ENCODE measurements at regions not wholly inside any gene's neighbourhood (a gene's known extent, or its start where the extent isn't known, plus 50 kb on each side); places are given as distances from the start of the nearest gene placed in this dataset.

GRCh38 chr2:19784456-19784855 is 117.3 kb downstream of the TTC32 start:
- Histone ChIP-seq H3K27me3 (ENCODE audit: control insufficient read depth in 1 of 2, insufficient read depth in 2 of 2, low read length in 2 of 2) (no peaks in the 10 kb centered on the region), H3K9me3 (ENCODE audit: control insufficient read depth in 2 of 2, low read length in 2 of 2) (no peaks in the 10 kb centered on the region), H3K9ac (ENCODE audit: low read length in 2 of 2) (no peak overlapping the region), H3K27ac (ENCODE audit: low read length) (no peak overlapping the region), H3K36me3 (ENCODE audit: control insufficient read depth in 2 of 2, insufficient read depth in 2 of 2, low read length in 2 of 2) (no peaks in the 10 kb centered on the region), H3K4me3 (ENCODE audit: low read length in 2 of 2) (no peak overlapping the region), H3K4me1 (ENCODE audit: control insufficient read depth, insufficient read depth, low read length) (no peaks in the 10 kb centered on the region)

- Histone ChIP-seq H3K27me3 (ENCODE audit: control insufficient read depth in 1 of 2, insufficient read depth in 2 of 2, low read length in 2 of 2) (no peaks in the 10 kb centered on the region), H3K27ac (ENCODE audit: low read length) (no peak overlapping the region), H3K9ac (ENCODE audit: low read length in 2 of 2) (no peak overlapping the region), H3K4me1 (ENCODE audit: control insufficient read depth, insufficient read depth, low read length) (no peaks in the 10 kb centered on the region), H3K36me3 (ENCODE audit: control insufficient read depth in 2 of 2, insufficient read depth in 2 of 2, low read length in 2 of 2) (no peaks in the 10 kb centered on the region), H3K9me3 (ENCODE audit: control insufficient read depth in 2 of 2, low read length in 2 of 2) (no peaks in the 10 kb centered on the region), H3K4me3 (ENCODE audit: low read length in 2 of 2) (no peak overlapping the region)
Observed at GRCh38 chr2:19783935-19784334, 117.8 kb downstream of the TTC32 start.

- Histone ChIP-seq H3K4me1 (ENCODE audit: control insufficient read depth, insufficient read depth, low read length) (no peaks in the 10 kb centered on the region), H3K9me3 (ENCODE audit: control insufficient read depth in 2 of 2, low read length in 2 of 2) (no peaks in the 10 kb centered on the region), H3K27ac (ENCODE audit: low read length) (no peak overlapping the region), H3K4me3 (ENCODE audit: low read length in 2 of 2) (no peak overlapping the region), H3K36me3 (ENCODE audit: control insufficient read depth in 2 of 2, insufficient read depth in 2 of 2, low read length in 2 of 2) (no peaks in the 10 kb centered on the region), H3K27me3 (ENCODE audit: control insufficient read depth in 1 of 2, insufficient read depth in 2 of 2, low read length in 2 of 2) (no peaks in the 10 kb centered on the region), H3K9ac (ENCODE audit: low read length in 2 of 2) (no peak overlapping the region)
Observed at GRCh38 chr2:19776941-19777514, 124.8 kb downstream of the TTC32 start.

GRCh38 chr2:19775838-19776237 is 125.9 kb downstream of the TTC32 start:
- H3K27ac ChIP-seq (ENCODE audit: low read length): no peak overlapping the region
- H3K9ac ChIP-seq (ENCODE audit: low read length in 2 of 2): no peak overlapping the region
- H3K9me3 ChIP-seq (ENCODE audit: control insufficient read depth in 2 of 2, low read length in 2 of 2): no peaks in the 10 kb centered on the region
- no peak overlapping the region for H3K4me3 ChIP-seq (ENCODE audit: low read length in 2 of 2)
- no peaks in the 10 kb centered on the region for H3K4me1 ChIP-seq (ENCODE audit: control insufficient read depth, insufficient read depth, low read length)
- no peaks in the 10 kb centered on the region for H3K27me3 ChIP-seq (ENCODE audit: control insufficient read depth in 1 of 2, insufficient read depth in 2 of 2, low read length in 2 of 2)
- no peaks in the 10 kb centered on the region for H3K36me3 ChIP-seq (ENCODE audit: control insufficient read depth in 2 of 2, insufficient read depth in 2 of 2, low read length in 2 of 2)

GRCh38 chr2:19775315-19775714 is 126.5 kb downstream of the TTC32 start:
- Histone ChIP-seq H3K27me3 (ENCODE audit: control insufficient read depth in 1 of 2, insufficient read depth in 2 of 2, low read length in 2 of 2) (no peaks in the 10 kb centered on the region), H3K36me3 (ENCODE audit: control insufficient read depth in 2 of 2, insufficient read depth in 2 of 2, low read length in 2 of 2) (no peaks in the 10 kb centered on the region), H3K4me1 (ENCODE audit: control insufficient read depth, insufficient read depth, low read length) (no peaks in the 10 kb centered on the region), H3K27ac (ENCODE audit: low read length) (no peak overlapping the region), H3K9ac (ENCODE audit: low read length in 2 of 2) (no peak overlapping the region), H3K4me3 (ENCODE audit: low read length in 2 of 2) (no peak overlapping the region), H3K9me3 (ENCODE audit: control insufficient read depth in 2 of 2, low read length in 2 of 2) (no peaks in the 10 kb centered on the region)

- H3K27ac ChIP-seq (ENCODE audit: low read length): no peak overlapping the region
Observed at GRCh38 chr2:19774805-19775176, 127.0 kb downstream of the TTC32 start.

GRCh38 chr2:19772981-19773380 is 128.8 kb downstream of the TTC32 start:
- H3K9ac ChIP-seq (ENCODE audit: low read length in 2 of 2): no peak overlapping the region

More at GRCh38 chr2:19774805-19775176, 127.0 kb downstream of the TTC32 start:
- Histone ChIP-seq H3K4me3 (ENCODE audit: low read length in 2 of 2) (no peak overlapping the region), H3K4me1 (ENCODE audit: control insufficient read depth, insufficient read depth, low read length) (no peaks in the 10 kb centered on the region), H3K27me3 (ENCODE audit: control insufficient read depth in 1 of 2, insufficient read depth in 2 of 2, low read length in 2 of 2) (no peaks in the 10 kb centered on the region), H3K9me3 (ENCODE audit: control insufficient read depth in 2 of 2, low read length in 2 of 2) (no peaks in the 10 kb centered on the region), H3K36me3 (ENCODE audit: control insufficient read depth in 2 of 2, insufficient read depth in 2 of 2, low read length in 2 of 2) (no peaks in the 10 kb centered on the region), H3K9ac (ENCODE audit: low read length in 2 of 2) (no peak overlapping the region)

GRCh38 chr2:19769513-19769912 is 132.3 kb downstream of the TTC32 start:
- H3K4me1 ChIP-seq (ENCODE audit: control insufficient read depth, insufficient read depth, low read length): no peaks in the 10 kb centered on the region
- H3K36me3 ChIP-seq (ENCODE audit: control insufficient read depth in 2 of 2, insufficient read depth in 2 of 2, low read length in 2 of 2): no peaks in the 10 kb centered on the region
- H3K9ac ChIP-seq (ENCODE audit: low read length in 2 of 2): no peak overlapping the region
- no peak overlapping the region for H3K4me3 ChIP-seq (ENCODE audit: low read length in 2 of 2)
- no peaks in the 10 kb centered on the region for H3K27me3 ChIP-seq (ENCODE audit: control insufficient read depth in 1 of 2, insufficient read depth in 2 of 2, low read length in 2 of 2)
- peaks cover 0 to 8% of the 10 kb centered on the region in 2 donors for H3K9me3 ChIP-seq (ENCODE audit: control insufficient read depth in 2 of 2, low read length in 2 of 2)
- H3K27ac ChIP-seq (ENCODE audit: low read length): no peak overlapping the region

More at GRCh38 chr2:19772981-19773380, 128.8 kb downstream of the TTC32 start:
- H3K36me3 ChIP-seq (ENCODE audit: control insufficient read depth in 2 of 2, insufficient read depth in 2 of 2, low read length in 2 of 2): no peaks in the 10 kb centered on the region
- no peak overlapping the region for H3K27ac ChIP-seq (ENCODE audit: low read length)
- H3K9me3 ChIP-seq (ENCODE audit: control insufficient read depth in 2 of 2, low read length in 2 of 2): no peaks in the 10 kb centered on the region
- no peaks in the 10 kb centered on the region for H3K4me1 ChIP-seq (ENCODE audit: control insufficient read depth, insufficient read depth, low read length)
- H3K4me3 ChIP-seq (ENCODE audit: low read length in 2 of 2): no peak overlapping the region
- no peaks in the 10 kb centered on the region for H3K27me3 ChIP-seq (ENCODE audit: control insufficient read depth in 1 of 2, insufficient read depth in 2 of 2, low read length in 2 of 2)

- Histone ChIP-seq H3K36me3 (ENCODE audit: control insufficient read depth in 2 of 2, insufficient read depth in 2 of 2, low read length in 2 of 2) (no peaks in the 10 kb centered on the region), H3K9me3 (ENCODE audit: control insufficient read depth in 2 of 2, low read length in 2 of 2) (peaks cover 0 to 11% of the 10 kb centered on the region in 2 donors), H3K4me1 (ENCODE audit: control insufficient read depth, insufficient read depth, low read length) (no peaks in the 10 kb centered on the region), H3K4me3 (ENCODE audit: low read length in 2 of 2) (no peak overlapping the region), H3K27me3 (ENCODE audit: control insufficient read depth in 1 of 2, insufficient read depth in 2 of 2, low read length in 2 of 2) (no peaks in the 10 kb centered on the region), H3K27ac (ENCODE audit: low read length) (no peak overlapping the region), H3K9ac (ENCODE audit: low read length in 2 of 2) (no peak overlapping the region)
Observed at GRCh38 chr2:19767899-19768298, 133.9 kb downstream of the TTC32 start.

- H3K27me3 ChIP-seq (ENCODE audit: control insufficient read depth in 1 of 2, insufficient read depth in 2 of 2, low read length in 2 of 2): no peaks in the 10 kb centered on the region
- no peak overlapping the region for H3K9ac ChIP-seq (ENCODE audit: low read length in 2 of 2)
- peaks cover 0 to 11% of the 10 kb centered on the region in 2 donors for H3K9me3 ChIP-seq (ENCODE audit: control insufficient read depth in 2 of 2, low read length in 2 of 2)
- no peak overlapping the region for H3K27ac ChIP-seq (ENCODE audit: low read length)
- H3K4me1 ChIP-seq (ENCODE audit: control insufficient read depth, insufficient read depth, low read length): no peaks in the 10 kb centered on the region
- H3K36me3 ChIP-seq (ENCODE audit: control insufficient read depth in 2 of 2, insufficient read depth in 2 of 2, low read length in 2 of 2): no peaks in the 10 kb centered on the region
- no peak overlapping the region for H3K4me3 ChIP-seq (ENCODE audit: low read length in 2 of 2)
Observed at GRCh38 chr2:19764998-19765397, 136.8 kb downstream of the TTC32 start.

- Histone ChIP-seq H3K4me1 (ENCODE audit: control insufficient read depth, insufficient read depth, low read length) (no peaks in the 10 kb centered on the region), H3K4me3 (ENCODE audit: low read length in 2 of 2) (no peak overlapping the region), H3K9ac (ENCODE audit: low read length in 2 of 2) (no peak overlapping the region), H3K27ac (ENCODE audit: low read length) (no peak overlapping the region), H3K36me3 (ENCODE audit: control insufficient read depth in 2 of 2, insufficient read depth in 2 of 2, low read length in 2 of 2) (no peaks in the 10 kb centered on the region), H3K9me3 (ENCODE audit: control insufficient read depth in 2 of 2, low read length in 2 of 2) (peaks cover 0 to 11% of the 10 kb centered on the region in 2 donors), H3K27me3 (ENCODE audit: control insufficient read depth in 1 of 2, insufficient read depth in 2 of 2, low read length in 2 of 2) (no peaks in the 10 kb centered on the region)
Observed at GRCh38 chr2:19763731-19764130, 138.1 kb downstream of the TTC32 start.
